ENCODE measurements at regions not wholly inside any gene's neighbourhood (a gene's known extent, or its start where the extent isn't known, plus 50 kb on each side); places are given as distances from the start of the nearest gene placed in this dataset.

- Histone ChIP-seq H3K4me3 (ENCODE audit: low read depth, low read length) (no peak overlapping the region), H3K27ac (ENCODE audit: extremely low read depth, low read depth, low read length) (no peak overlapping the region), H3K36me3 (ENCODE audit: control insufficient read depth in 2 of 2, insufficient read depth in 1 of 2, low read length in 2 of 2) (no peaks in the 10 kb centered on the region), H3K4me1 (ENCODE audit: control insufficient read depth, insufficient read depth, low read length) (no peaks in the 10 kb centered on the region), H3K9me3 (ENCODE audit: control insufficient read depth, insufficient read depth, low read depth, low read length) (no peaks in the 10 kb centered on the region)
- TF ChIP-seq ZBTB8A (tag by site-specific recombination; IDR thresholded peaks at IDR 0.05) (no peak), ZNF121 (tag by site-specific recombination; IDR thresholded peaks at IDR 0.05) (no peak), ZEB2 (tag by site-specific recombination; IDR thresholded peaks at IDR 0.05) (no peak), ZNF302 (tag by site-specific recombination; IDR thresholded peaks at IDR 0.05; ENCODE audit: low read depth) (no peak), ZNF175 (tag by site-specific recombination; IDR thresholded peaks at IDR 0.05) (no peak), IKZF3 (tag by site-specific recombination; IDR thresholded peaks at IDR 0.05) (no peak), ZNF223 (tag by site-specific recombination; IDR thresholded peaks at IDR 0.05) (no peak), ZNF169 (tag by site-specific recombination; IDR thresholded peaks at IDR 0.05) (no peak), ZSCAN16 (tag by site-specific recombination; IDR thresholded peaks at IDR 0.05) (no peak), SCRT1 (tag by site-specific recombination; IDR thresholded peaks at IDR 0.05; ENCODE audit: borderline replicate concordance) (no peak), ZNF157 (tag by site-specific recombination; IDR thresholded peaks at IDR 0.05) (no peak), YY2 (tag by site-specific recombination; IDR thresholded peaks at IDR 0.05) (no peak), ZNF132 (tag by site-specific recombination; IDR thresholded peaks at IDR 0.05; ENCODE audit: borderline replicate concordance) (no peak), ZNF580 (tag by site-specific recombination; IDR thresholded peaks at IDR 0.05) (no peak), SP3 (tag by site-specific recombination; IDR thresholded peaks at IDR 0.05) (no peak), ZFP37 (tag by site-specific recombination; IDR thresholded peaks at IDR 0.05) (no peak), ZNF473 (tag by site-specific recombination; IDR thresholded peaks at IDR 0.05) (no peak)
- TF ChIP-seq, protein P1, sequence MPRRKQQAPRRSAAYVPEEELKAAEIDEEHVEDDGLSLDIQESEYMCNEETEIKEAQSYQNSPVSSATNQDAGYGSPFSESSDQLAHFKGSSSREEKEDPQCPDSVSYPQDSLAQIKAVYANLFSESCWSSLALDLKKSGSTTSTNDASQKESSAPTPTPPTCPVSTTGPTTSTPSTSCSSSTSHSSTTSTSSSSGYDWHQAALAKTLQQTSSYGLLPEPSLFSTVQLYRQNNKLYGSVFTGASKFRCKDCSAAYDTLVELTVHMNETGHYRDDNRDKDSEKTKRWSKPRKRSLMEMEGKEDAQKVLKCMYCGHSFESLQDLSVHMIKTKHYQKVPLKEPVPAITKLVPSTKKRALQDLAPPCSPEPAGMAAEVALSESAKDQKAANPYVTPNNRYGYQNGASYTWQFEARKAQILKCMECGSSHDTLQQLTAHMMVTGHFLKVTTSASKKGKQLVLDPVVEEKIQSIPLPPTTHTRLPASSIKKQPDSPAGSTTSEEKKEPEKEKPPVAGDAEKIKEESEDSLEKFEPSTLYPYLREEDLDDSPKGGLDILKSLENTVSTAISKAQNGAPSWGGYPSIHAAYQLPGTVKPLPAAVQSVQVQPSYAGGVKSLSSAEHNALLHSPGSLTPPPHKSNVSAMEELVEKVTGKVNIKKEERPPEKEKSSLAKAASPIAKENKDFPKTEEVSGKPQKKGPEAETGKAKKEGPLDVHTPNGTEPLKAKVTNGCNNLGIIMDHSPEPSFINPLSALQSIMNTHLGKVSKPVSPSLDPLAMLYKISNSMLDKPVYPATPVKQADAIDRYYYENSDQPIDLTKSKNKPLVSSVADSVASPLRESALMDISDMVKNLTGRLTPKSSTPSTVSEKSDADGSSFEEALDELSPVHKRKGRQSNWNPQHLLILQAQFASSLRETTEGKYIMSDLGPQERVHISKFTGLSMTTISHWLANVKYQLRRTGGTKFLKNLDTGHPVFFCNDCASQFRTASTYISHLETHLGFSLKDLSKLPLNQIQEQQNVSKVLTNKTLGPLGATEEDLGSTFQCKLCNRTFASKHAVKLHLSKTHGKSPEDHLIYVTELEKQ (tag by site-specific recombination; IDR thresholded peaks at IDR 0.05; ENCODE audit: borderline replicate concordance), result no peak
- ChIA-PET CTCF (interaction anchor here (0.6 kb wide), 1 partner anchor 19 kb away, joined by 3 read pairs; no protein-coding TSS in a partner anchor), POLR2A (no interaction called here)
Measured at GRCh38 chr6:14470671-14471070, 353.1 kb downstream of the CD83 start.

- Histone ChIP-seq H3K27ac (ENCODE audit: extremely low read depth, low read depth, low read length) (no peak overlapping the region), H3K4me1 (ENCODE audit: control insufficient read depth, insufficient read depth, low read length) (no peaks in the 10 kb centered on the region), H3K9me3 (ENCODE audit: control insufficient read depth, insufficient read depth, low read depth, low read length) (no peaks in the 10 kb centered on the region), H3K36me3 (ENCODE audit: control insufficient read depth in 2 of 2, insufficient read depth in 1 of 2, low read length in 2 of 2) (no peaks in the 10 kb centered on the region), H3K4me3 (ENCODE audit: low read depth, low read length) (no peak overlapping the region)
- CTCF ChIA-PET, result interaction anchor here (0.7 kb wide), 1 partner anchor 24 kb away, joined by 3 read pairs; no protein-coding TSS in a partner anchor
- TF ChIP-seq KLF10 (tag by site-specific recombination; IDR thresholded peaks at IDR 0.05), result no peak
- TF ChIP-seq BCL11B (tag by site-specific recombination; IDR thresholded peaks at IDR 0.05; ENCODE audit: low read depth), result no peak
- no peak for TF ChIP-seq ZNF404 (tag by site-specific recombination; IDR thresholded peaks at IDR 0.05)
- TF ChIP-seq ZNF514 (tag by site-specific recombination; IDR thresholded peaks at IDR 0.05), result no peak
- no peak for TF ChIP-seq ZBTB6 (tag by site-specific recombination; IDR thresholded peaks at IDR 0.05)
- POLR2A ChIA-PET, result no interaction called here
Measured at GRCh38 chr6:14472255-14472985, 354.8 kb downstream of the CD83 start.
